HCT116 (cell line): ENCODE measurements at regions not wholly inside any gene's neighbourhood (a gene's known extent, or its start where the extent isn't known, plus 50 kb on each side); places are given as distances from the start of the nearest gene placed in this dataset.

Source experiments
- ATAC-seq: fragments of 200-7000 bp; cut with Tn5 transposase; 2 replicates; pipeline ENCODE4 v1.9.1; 2020; ENCODE audit warnings: mild to moderate bottlenecking, moderate library complexity
- BruUV-seq: library from RNA; stranded (reverse); fragments of 400-500 nt; replicated peaks from 2 replicates; lab custom pipeline; 2021; lab: Mats Ljungman, UMichigan
- CTCF ChIA-PET: fragments of 300-600 bp; sonication (Branson Sonifier 250); formaldehyde crosslinking; loops from one replicate; lab custom pipeline; 2021; ENCODE audit warnings: antibody characterized with exemption; lab: Charles Lee
- POLR2A ChIA-PET: fragments of 300-600, 350-600 bp; sonication (Branson Sonifier 250); formaldehyde crosslinking; loops from one replicate; lab custom pipeline; 2021; ENCODE audit warnings: antibody characterized with exemption; lab: Charles Lee
- RAD21 ChIA-PET, 2 experiments: fragments of 300-600 bp; sonication (Branson Sonifier 250); formaldehyde crosslinking; loops; one replicate each; lab custom pipeline; 2023; ENCODE audit warnings: low total read pairs in 2 of 2; ENCODE audit not compliant: uncharacterized antibody in 2 of 2, unreplicated experiment in 2 of 2, low non-redundant PET in 1 of 2; lab: Charles Lee
- DNase-seq: peaks from one replicate; pipeline ENCODE4 v3.0.0-alpha.2; 2010; ENCODE audit warnings: low read depth, low spot score
- H2AFZ ChIP-seq: fragments of 200-600 bp; shearing (Covaris generic), sonication (generic); 2 replicates; pipeline ENCODE4 v1.6.1; 2017; ENCODE audit warnings: low read depth, mixed run types, mixed read lengths, antibody characterized with exemption, low read length; ENCODE audit not compliant: poor library complexity, severe bottlenecking
- H3K27ac ChIP-seq: 2 replicates; pipeline ENCODE4 v1.5.1; 2012; ENCODE audit warnings: low read depth, low read length
- H3K27me3 ChIP-seq: fragments of 200-600 bp; sonication (generic); 2 replicates; pipeline ENCODE4 v1.6.1; 2016; ENCODE audit warnings: mixed run types, low read length, mixed read lengths; ENCODE audit not compliant: insufficient read depth
- H3K36me3 ChIP-seq, 2 experiments: fragments of 200-500 bp in 1 of 2; fragments of 200-600 bp in 1 of 2; sonication (Bioruptor generic) in 1 of 2; sonication (generic) in 1 of 2; 2 replicates each; pipeline versions ENCODE4 v1.5.1 to v1.6.1; 2014 to 2016; ENCODE audit warnings: low read length in 2 of 2, inconsistent platforms in 1 of 2, mixed read lengths in 1 of 2, mixed run types in 1 of 2; ENCODE audit not compliant: insufficient read depth in 2 of 2, control insufficient read depth in 1 of 2
- H3K4me1 ChIP-seq, 2 experiments: fragments of 200-600 bp in 1 of 2; sonication (generic) in 1 of 2; 2 replicates each; pipeline versions ENCODE4 v1.5.1 to v1.6.1; 2012 to 2017; ENCODE audit warnings: low read length in 2 of 2, inconsistent platforms in 1 of 2, mild to moderate bottlenecking in 1 of 2, mixed read lengths in 1 of 2, mixed run types in 1 of 2, moderate library complexity in 1 of 2; ENCODE audit not compliant: insufficient read depth in 2 of 2, control insufficient read depth in 1 of 2
- H3K4me2 ChIP-seq: fragments of 200-600 bp; sonication (generic); 2 replicates; pipeline ENCODE4 v1.6.1; 2017; ENCODE audit warnings: mixed run types, low read length, mixed read lengths
- H3K4me3 ChIP-seq, 2 experiments: fragments of 200-600 bp in 1 of 2; sonication (generic) in 1 of 2; replicated peaks in 1 of 2; 2 replicates each; pipeline ENCODE4 v1.5.1; 2011 to 2016; ENCODE audit warnings: low read length in 2 of 2, control low read depth in 1 of 2, low read depth in 1 of 2, mild to moderate bottlenecking in 1 of 2, mixed read lengths in 1 of 2, mixed run types in 1 of 2
- H3K79me2 ChIP-seq: fragments of 200-600 bp; sonication (generic); 2 replicates; pipeline ENCODE4 v1.6.1; 2017; ENCODE audit warnings: mild to moderate bottlenecking, mixed run types, low read length, moderate library complexity, mixed read lengths; ENCODE audit not compliant: insufficient read depth
- H3K9ac ChIP-seq: fragments of 200-600 bp; sonication (generic); 2 replicates; pipeline ENCODE4 v1.6.1; 2016; ENCODE audit warnings: low read length, mixed read lengths
- H3K9me2 ChIP-seq: fragments of 200-600 bp; sonication (generic), shearing (Covaris generic); 2 replicates; pipeline ENCODE4 v1.6.1; 2017; ENCODE audit warnings: mixed run types, mild to moderate bottlenecking, moderate library complexity; ENCODE audit not compliant: insufficient read depth
- H3K9me3 ChIP-seq, 2 experiments: fragments of 200-500 bp in 1 of 2; fragments of 200-600 bp in 1 of 2; sonication (Bioruptor generic) in 1 of 2; sonication (generic) in 1 of 2; 2 replicates each; pipeline ENCODE4 v1.6.1; 2014 to 2017; ENCODE audit warnings: low read length in 2 of 2, mixed read lengths in 2 of 2, inconsistent platforms in 1 of 2, low read depth in 1 of 2, mild to moderate bottlenecking in 1 of 2, mixed run types in 1 of 2, moderate library complexity in 1 of 2; ENCODE audit not compliant: control insufficient read depth in 1 of 2, insufficient read depth in 1 of 2
- H4K20me1 ChIP-seq: fragments of 200-600 bp; sonication (generic), shearing (Covaris generic); 2 replicates; pipeline ENCODE4 v1.6.1; 2017; ENCODE audit warnings: mixed run types, mild to moderate bottlenecking, moderate library complexity; ENCODE audit not compliant: insufficient read depth
- CBX3 ChIP-seq: IDR thresholded peaks from 2 replicates; pipeline ENCODE4 v1.6.1; 2012; ENCODE audit warnings: low read depth
- CEBPB ChIP-seq: IDR thresholded peaks from 2 replicates; pipeline ENCODE4 v1.6.1; 2012; ENCODE audit warnings: low read depth
- EGR1 ChIP-seq: IDR thresholded peaks from 2 replicates; pipeline ENCODE4 v1.6.1; 2012; ENCODE audit warnings: low read depth
- EZH2 ChIP-seq: fragments of 200-600 bp; sonication (generic); IDR thresholded peaks from 2 replicates; pipeline ENCODE4 v1.6.1; 2017; ENCODE audit warnings: antibody characterized with exemption, mixed run types
- EZH2phosphoT487 ChIP-seq: fragments of 200-600 bp; IDR thresholded peaks from 2 replicates; pipeline ENCODE4 v1.6.1; 2018; ENCODE audit warnings: antibody characterized with exemption, borderline replicate concordance
- FOSL1 ChIP-seq: IDR thresholded peaks from 2 replicates; pipeline ENCODE4 v1.6.1; 2012; ENCODE audit warnings: low read depth
- POLR2A ChIP-seq: IDR thresholded peaks from 2 replicates; pipeline ENCODE4 v1.7.0; 2011; ENCODE audit warnings: borderline replicate concordance; ENCODE audit not compliant: insufficient read depth, insufficient read length; ENCODE audit errors: extremely low read depth
- SIN3A ChIP-seq: IDR thresholded peaks from 2 replicates; pipeline ENCODE4 v1.6.1; 2012; ENCODE audit warnings: low read depth
- SRF ChIP-seq: IDR thresholded peaks from 2 replicates; pipeline ENCODE4 v1.6.1; 2012; ENCODE audit warnings: low read depth
- YY1 ChIP-seq: IDR thresholded peaks from 2 replicates; pipeline ENCODE4 v1.6.1; 2011; ENCODE audit warnings: low read length, low read depth, moderate library complexity, mild to moderate bottlenecking; ENCODE audit not compliant: insufficient replicate concordance; ENCODE audit errors: extremely low read depth
- intact Hi-C: fragments of 100-400 bp; cut with micrococcal nuclease; formaldehyde crosslinking; loops from 2 replicates; pipeline ENCODE4 v1.10.0; 2022
- TF ChIP-seq, protein P1 (sequence below), 3 experiments: fragments of 200-600 bp in 1 of 3; sonication (generic) in 1 of 3; IDR thresholded peaks in 2 of 3; conservative IDR thresholded peaks in 1 of 3; 2 replicates each; pipeline ENCODE4 v1.5.1; 2012 to 2017; ENCODE audit warnings: low read depth in 2 of 3, low read length in 2 of 3, antibody characterized with exemption in 1 of 3, borderline replicate concordance in 1 of 3, control low read depth in 1 of 3, mild to moderate bottlenecking in 1 of 3, mixed read lengths in 1 of 3, mixed run types in 1 of 3, moderate library complexity in 1 of 3; ENCODE audit not compliant: insufficient read depth in 1 of 3
- TF ChIP-seq, protein P2 (sequence below): IDR thresholded peaks from 2 replicates; pipeline ENCODE4 v1.6.1; 2012
- TF ChIP-seq, protein P3 (sequence below): IDR thresholded peaks from 2 replicates; pipeline ENCODE4 v1.6.1; 2012; ENCODE audit warnings: low read depth
- TF ChIP-seq, protein P4 (sequence below): IDR thresholded peaks from 2 replicates; pipeline ENCODE4 v1.6.1; 2012

DNA sequence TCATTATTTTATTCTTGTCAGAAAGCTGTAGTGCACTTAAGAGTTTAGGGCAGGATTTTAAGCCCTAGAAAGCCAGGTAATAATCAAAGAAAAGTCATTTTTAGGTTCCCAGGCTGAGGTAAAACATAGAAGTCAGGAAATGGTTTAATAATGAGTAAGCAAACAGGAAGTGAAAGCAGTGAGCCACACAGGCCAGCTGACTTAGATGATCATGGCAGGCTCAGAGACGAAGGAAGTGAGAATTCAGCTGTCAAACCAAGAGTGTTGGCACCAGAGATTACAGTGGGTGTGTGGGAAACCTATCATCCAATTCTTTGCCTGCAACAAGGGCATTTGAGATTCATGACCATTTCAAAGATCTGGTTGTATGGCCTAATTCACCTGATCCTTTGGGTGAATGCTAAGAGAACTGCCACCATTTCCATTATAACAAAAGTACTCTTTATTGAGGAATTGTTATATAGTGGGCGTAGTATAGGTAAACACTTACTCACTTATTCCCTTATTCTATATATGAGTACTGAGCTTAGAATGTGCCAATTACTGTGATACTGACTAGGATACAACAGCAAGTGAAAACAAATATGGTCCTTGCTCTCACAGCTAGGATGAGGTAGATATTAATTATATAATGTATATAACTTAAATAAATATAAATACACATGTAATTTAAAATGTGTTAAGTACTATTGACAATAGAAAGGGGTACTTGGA lies 103.7 kb upstream of the EDNRB start:
- no peaks in the 10 kb centered on the region for H4K20me1 ChIP-seq
- RAD21 ChIA-PET = no interaction called here
- BruUV-seq = no TSS peak
- no peaks in the 10 kb centered on the region for H3K27me3 ChIP-seq
- intact Hi-C loops = no loop called here
- H3K9ac ChIP-seq = no peak overlapping the region
- no peaks in the 10 kb centered on the region for H3K36me3 ChIP-seq
- POLR2A ChIA-PET = no interaction called here
- no peak overlapping the region for H3K4me3 ChIP-seq
- CTCF ChIA-PET = no interaction called here
- DNase-seq = no peak
- no peak overlapping the region for H3K4me2 ChIP-seq
- peaks cover 0 to 11% of the 10 kb centered on the region in 2 experiments; a peak in 1 of 4 replicates for H3K9me3 ChIP-seq
- H3K79me2 ChIP-seq = no peaks in the 10 kb centered on the region
- H3K4me1 ChIP-seq = no peaks in the 10 kb centered on the region
- TF ChIP-seq, protein P1, sequence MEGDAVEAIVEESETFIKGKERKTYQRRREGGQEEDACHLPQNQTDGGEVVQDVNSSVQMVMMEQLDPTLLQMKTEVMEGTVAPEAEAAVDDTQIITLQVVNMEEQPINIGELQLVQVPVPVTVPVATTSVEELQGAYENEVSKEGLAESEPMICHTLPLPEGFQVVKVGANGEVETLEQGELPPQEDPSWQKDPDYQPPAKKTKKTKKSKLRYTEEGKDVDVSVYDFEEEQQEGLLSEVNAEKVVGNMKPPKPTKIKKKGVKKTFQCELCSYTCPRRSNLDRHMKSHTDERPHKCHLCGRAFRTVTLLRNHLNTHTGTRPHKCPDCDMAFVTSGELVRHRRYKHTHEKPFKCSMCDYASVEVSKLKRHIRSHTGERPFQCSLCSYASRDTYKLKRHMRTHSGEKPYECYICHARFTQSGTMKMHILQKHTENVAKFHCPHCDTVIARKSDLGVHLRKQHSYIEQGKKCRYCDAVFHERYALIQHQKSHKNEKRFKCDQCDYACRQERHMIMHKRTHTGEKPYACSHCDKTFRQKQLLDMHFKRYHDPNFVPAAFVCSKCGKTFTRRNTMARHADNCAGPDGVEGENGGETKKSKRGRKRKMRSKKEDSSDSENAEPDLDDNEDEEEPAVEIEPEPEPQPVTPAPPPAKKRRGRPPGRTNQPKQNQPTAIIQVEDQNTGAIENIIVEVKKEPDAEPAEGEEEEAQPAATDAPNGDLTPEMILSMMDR (IDR thresholded peaks at IDR 0.05 in 2 of 3, conservative IDR thresholded peaks at IDR 0.05 in 1 of 3; ENCODE audit: borderline replicate concordance in 1 of 3, insufficient read depth in 1 of 3, low read depth in 2 of 3, low read length in 2 of 3) = no peak
- TF ChIP-seq FOSL1 = no peak
- TF ChIP-seq EGR1 = no peak
- TF ChIP-seq EZH2phosphoT487 = no peak
- TF ChIP-seq, protein P2, sequence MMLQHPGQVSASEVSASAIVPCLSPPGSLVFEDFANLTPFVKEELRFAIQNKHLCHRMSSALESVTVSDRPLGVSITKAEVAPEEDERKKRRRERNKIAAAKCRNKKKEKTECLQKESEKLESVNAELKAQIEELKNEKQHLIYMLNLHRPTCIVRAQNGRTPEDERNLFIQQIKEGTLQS = no peak
- no peak for TF ChIP-seq CBX3
- TF ChIP-seq, protein P3, sequence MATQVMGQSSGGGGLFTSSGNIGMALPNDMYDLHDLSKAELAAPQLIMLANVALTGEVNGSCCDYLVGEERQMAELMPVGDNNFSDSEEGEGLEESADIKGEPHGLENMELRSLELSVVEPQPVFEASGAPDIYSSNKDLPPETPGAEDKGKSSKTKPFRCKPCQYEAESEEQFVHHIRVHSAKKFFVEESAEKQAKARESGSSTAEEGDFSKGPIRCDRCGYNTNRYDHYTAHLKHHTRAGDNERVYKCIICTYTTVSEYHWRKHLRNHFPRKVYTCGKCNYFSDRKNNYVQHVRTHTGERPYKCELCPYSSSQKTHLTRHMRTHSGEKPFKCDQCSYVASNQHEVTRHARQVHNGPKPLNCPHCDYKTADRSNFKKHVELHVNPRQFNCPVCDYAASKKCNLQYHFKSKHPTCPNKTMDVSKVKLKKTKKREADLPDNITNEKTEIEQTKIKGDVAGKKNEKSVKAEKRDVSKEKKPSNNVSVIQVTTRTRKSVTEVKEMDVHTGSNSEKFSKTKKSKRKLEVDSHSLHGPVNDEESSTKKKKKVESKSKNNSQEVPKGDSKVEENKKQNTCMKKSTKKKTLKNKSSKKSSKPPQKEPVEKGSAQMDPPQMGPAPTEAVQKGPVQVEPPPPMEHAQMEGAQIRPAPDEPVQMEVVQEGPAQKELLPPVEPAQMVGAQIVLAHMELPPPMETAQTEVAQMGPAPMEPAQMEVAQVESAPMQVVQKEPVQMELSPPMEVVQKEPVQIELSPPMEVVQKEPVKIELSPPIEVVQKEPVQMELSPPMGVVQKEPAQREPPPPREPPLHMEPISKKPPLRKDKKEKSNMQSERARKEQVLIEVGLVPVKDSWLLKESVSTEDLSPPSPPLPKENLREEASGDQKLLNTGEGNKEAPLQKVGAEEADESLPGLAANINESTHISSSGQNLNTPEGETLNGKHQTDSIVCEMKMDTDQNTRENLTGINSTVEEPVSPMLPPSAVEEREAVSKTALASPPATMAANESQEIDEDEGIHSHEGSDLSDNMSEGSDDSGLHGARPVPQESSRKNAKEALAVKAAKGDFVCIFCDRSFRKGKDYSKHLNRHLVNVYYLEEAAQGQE = no peak
- no peak for TF ChIP-seq POLR2A
- no peak for TF ChIP-seq YY1
- TF ChIP-seq CEBPB = no peak
- no peak for TF ChIP-seq SRF
- no peak for TF ChIP-seq EZH2
- TF ChIP-seq, protein P4, sequence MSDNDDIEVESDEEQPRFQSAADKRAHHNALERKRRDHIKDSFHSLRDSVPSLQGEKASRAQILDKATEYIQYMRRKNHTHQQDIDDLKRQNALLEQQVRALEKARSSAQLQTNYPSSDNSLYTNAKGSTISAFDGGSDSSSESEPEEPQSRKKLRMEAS = no peak
- TF ChIP-seq SIN3A = no peak
- TF ChIP-seq, all 23 proteins: peak for 0
- Histone ChIP-seq H3K27ac (no peak overlapping the region), H2AFZ (no peak overlapping the region), H3K9me2 (no peaks in the 10 kb centered on the region)
- no peak for ATAC-seq
